NCI-H774 (cell line): ENCODE measurements at regions not wholly inside any gene's neighbourhood (a gene's known extent, or its start where the extent isn't known, plus 50 kb on each side); places are given as distances from the start of the nearest gene placed in this dataset.
"Not testable (repeated sequence)": the region's sequence is repeated elsewhere in the genome, so short reads cannot be mapped to it uniquely, and the experiment has no call there.

Experiments used
- DNase-seq: peaks from one replicate; lab custom pipeline; 2025; lab: John Stamatoyannopoulos, UW

GRCh38 chr4:11130195-11130970 lies 298.3 kb downstream of the HS3ST1 start:
- no peak for DNase-seq

GRCh38 chr4:11120435-11120834 lies 308.3 kb downstream of the HS3ST1 start:
- no peak for DNase-seq

- DNase-seq: no peak
Observed at GRCh38 chr4:11119474-11119873, 309.2 kb downstream of the HS3ST1 start.

- DNase-seq: no peak
Observed at GRCh38 chr4:11118513-11118912, 310.2 kb downstream of the HS3ST1 start.

- DNase-seq: peak; percentile 54
Observed at GRCh38 chr4:11116940-11117339, 311.8 kb downstream of the HS3ST1 start.

GRCh38 chr4:11111876-11112275 lies 316.8 kb downstream of the HS3ST1 start:
- DNase-seq: no peak

- DNase-seq: no peak
Observed at GRCh38 chr4:11111370-11111769, 317.3 kb downstream of the HS3ST1 start.

GRCh38 chr4:11106759-11107158 lies 321.9 kb downstream of the HS3ST1 start:
- DNase-seq: no peak

GRCh38 chr4:11106190-11106589 lies 322.5 kb downstream of the HS3ST1 start:
- no peak for DNase-seq

- no peak for DNase-seq
Observed at GRCh38 chr4:11105715-11106114, 323.0 kb downstream of the HS3ST1 start.

- no peak for DNase-seq
Observed at GRCh38 chr4:11098461-11098860, 330.2 kb downstream of the HS3ST1 start.

- DNase-seq: no peak
Observed at GRCh38 chr4:11097725-11098124, 331.0 kb downstream of the HS3ST1 start.

- no peak for DNase-seq
Observed at GRCh38 chr4:11081006-11081405, 347.7 kb downstream of the HS3ST1 start.

- no peak for DNase-seq
Observed at GRCh38 chr4:11079171-11079570, 349.5 kb downstream of the HS3ST1 start.

- no peak for DNase-seq
Observed at GRCh38 chr4:11074581-11075241, 354.0 kb downstream of the HS3ST1 start.

- DNase-seq: no peak
Observed at GRCh38 chr4:11073621-11074051, 355.1 kb downstream of the HS3ST1 start.

GRCh38 chr4:11072999-11073398 lies 355.7 kb downstream of the HS3ST1 start:
- no peak for DNase-seq

GRCh38 chr4:11072463-11072862 lies 356.2 kb downstream of the HS3ST1 start:
- no peak for DNase-seq

GRCh38 chr4:11070813-11071212 lies 357.9 kb downstream of the HS3ST1 start:
- DNase-seq: no peak

- DNase-seq: no peak
Observed at GRCh38 chr4:11069581-11070211, 359.0 kb downstream of the HS3ST1 start.

GRCh38 chr4:11069083-11069482 lies 359.6 kb downstream of the HS3ST1 start:
- DNase-seq: no peak

GRCh38 chr4:11066584-11066983 lies 362.1 kb downstream of the HS3ST1 start:
- DNase-seq: not testable (repeated sequence)

GRCh38 chr4:11060637-11061036 lies 368.1 kb downstream of the HS3ST1 start:
- not testable (repeated sequence) for DNase-seq
